GM12878 (cell line): ENCODE measurements at regions not wholly inside any gene's neighbourhood (a gene's known extent, or its start where the extent isn't known, plus 50 kb on each side); places are given as distances from the start of the nearest gene placed in this dataset.

Experiments
- ATF2 ChIP-seq: IDR thresholded peaks from 2 replicates; pipeline ENCODE4 v1.6.1; 2012; ENCODE audit warnings: low read length, inconsistent platforms
- EZH2 ChIP-seq: IDR thresholded peaks from 2 replicates; pipeline ENCODE4 v1.6.1; 2012; ENCODE audit warnings: low read depth, mild to moderate bottlenecking, control low read depth, inconsistent platforms, low read length, borderline replicate concordance; ENCODE audit not compliant: control insufficient read depth
- HDGF ChIP-seq: fragments of 450-650 bp; IDR thresholded peaks from 2 replicates; pipeline ENCODE4 v1.6.1; 2016; ENCODE audit warnings: antibody characterized with exemption
- POLR2A ChIP-seq: IDR thresholded peaks from 2 replicates; pipeline ENCODE4 v1.6.1; 2011; ENCODE audit warnings: low read depth, mild to moderate bottlenecking, low read length
- RCOR1 ChIP-seq: conservative IDR thresholded peaks from 2 replicates; pipeline ENCODE4 v1.6.1; 2012; ENCODE audit warnings: low read depth, low read length, improper control_type of control experiment
- SIN3A ChIP-seq: IDR thresholded peaks from 2 replicates; pipeline ENCODE4 v1.6.1; 2012; ENCODE audit warnings: low read depth, low read length, improper control_type of control experiment

GRCh38 chr3:135452881-135453280 is 512.6 kb upstream of the PPP2R3A start:
- TF ChIP-seq ATF2 (no peak), HDGF (no peak), POLR2A (no peak), EZH2 (no peak), RCOR1 (no peak), SIN3A (no peak)
